Adrenal gland (tissue), 9 donors: ENCODE measurements at regions not wholly inside any gene's neighbourhood (a gene's known extent, or its start where the extent isn't known, plus 50 kb on each side); places are given as distances from the start of the nearest gene placed in this dataset.

Experiments used
- DNase-seq, 7 donors: peaks; one replicate each; pipeline ENCODE4 v3.0.0-alpha.2; 2019 to 2020
- H3K27ac ChIP-seq, 5 donors: fragments of 200-600 bp; sonication (generic) in 4 of 5; 1 replicate in 3 of 5; 2 replicates in 2 of 5; pipeline versions ENCODE4 v1.5.1 to v1.8.0; 2016 to 2020; ENCODE audit warnings: mild to moderate bottlenecking in 1 of 5
- H3K27me3 ChIP-seq: fragments of 200-600 bp; 2 replicates; pipeline ENCODE4 v1.8.0; 2021
- H3K36me3 ChIP-seq, 2 donors: fragments of 200-600 bp; replicated peaks in 1 of 2; 1 replicate in 1 of 2; 2 replicates in 1 of 2; pipeline versions ENCODE4 v1.5.1 to v1.8.0; 2018 to 2022
- H3K4me1 ChIP-seq, 2 donors: fragments of 200-600 bp; replicated peaks in 1 of 2; 1 replicate in 1 of 2; 2 replicates in 1 of 2; pipeline versions ENCODE4 v1.5.1 to v1.8.0; 2018 to 2021
- H3K4me3 ChIP-seq, 4 donors: fragments of 200-600 bp; sonication (generic) in 3 of 4; one replicate each; pipeline ENCODE4 v1.5.1; 2016 to 2018
- H3K9me3 ChIP-seq, 3 donors: fragments of 200-600 bp; sonication (generic) in 1 of 3; replicated peaks in 1 of 3; 1 replicate in 2 of 3; 2 replicates in 1 of 3; pipeline versions ENCODE4 v1.5.1 to v1.8.0; 2016 to 2021
- CTCF ChIP-seq, 6 experiments: fragments of 450-650 bp in 4 of 6; fragments of 200-600 bp in 2 of 6; sonication (generic) in 1 of 6; IDR thresholded peaks; 1 replicate in 5 of 6; 2 replicates in 1 of 6; pipeline versions ENCODE4 v1.5.1 to v1.8.0; 2016 to 2021; ENCODE audit warnings: antibody characterized with exemption in 6 of 6, mild to moderate bottlenecking in 2 of 6, moderate library complexity in 1 of 6
- POLR2A ChIP-seq, 2 donors: fragments of 450-650 bp; IDR thresholded peaks; one replicate each; pipeline ENCODE4 v1.6.1; 2017; ENCODE audit warnings: antibody characterized with exemption in 2 of 2, mild to moderate bottlenecking in 2 of 2, moderate library complexity in 1 of 2
- WGBS, 4 donors: extraction: QIAGEN DNeasy Blood & Tissue Kit in 2 of 4; methylation state at CpG; one replicate each; pipeline versions ENCODE4 v1.1.5 to v1.1.7; 2013 to 2017; 5-methylcytosine and 5-hydroxymethylcytosine counted together
- intact Hi-C, 2 donors: fragments of 100-400 bp; cut with DNase I; formaldehyde crosslinking; loops; one replicate each; pipeline versions ENCODE4 v1.14.1 to v1.15.0; 2022 to 2023
- donor health status: healthy with polysubstance abuse.
- donor health status: Bipolar disorder and iron deficiency.
- donor health status: DM: yes; HTN: yes; CAD: no.
- donor health status: DM: no; HTN: no; CAD: no.
- donor health status: DM: no; HTN: no; CAD: no.

GRCh38 chr5:109566361-109566760, 123.4 kb upstream of the MAN2A1 start:
- no peaks in the 10 kb centered on the region for H3K4me1 ChIP-seq
- no peak for TF ChIP-seq CTCF (IDR thresholded peaks at IDR 0.05)
- no peak for TF ChIP-seq POLR2A (IDR thresholded peaks at IDR 0.05)
- H3K27me3 ChIP-seq = no peaks in the 10 kb centered on the region
- intact Hi-C loops = no loop called here
- H3K27ac ChIP-seq = no peak overlapping the region
- 88 to 91% (median 90%) methylated on average over 2 of the region's 2 CpGs for WGBS, 4 donors
- no peaks in the 10 kb centered on the region for H3K36me3 ChIP-seq
- H3K4me3 ChIP-seq = no peak overlapping the region
- no peaks in the 10 kb centered on the region for H3K9me3 ChIP-seq
- DNase-seq = no peak

- WGBS, 4 donors = 73 to 85% (median 81%) methylated on average over 1 of the region's 1 CpG
- no peak for DNase-seq
- no peak overlapping the region for H3K27ac ChIP-seq
- no peaks in the 10 kb centered on the region for H3K36me3 ChIP-seq
- H3K27me3 ChIP-seq = no peaks in the 10 kb centered on the region
- H3K4me3 ChIP-seq = no peak overlapping the region
- H3K9me3 ChIP-seq = no peaks in the 10 kb centered on the region
- TF ChIP-seq CTCF (IDR thresholded peaks at IDR 0.05) = no peak
- TF ChIP-seq POLR2A (IDR thresholded peaks at IDR 0.05) = no peak
- H3K4me1 ChIP-seq = no peaks in the 10 kb centered on the region
- intact Hi-C loops = no loop called here
Measured at GRCh38 chr5:109563739-109564138, 126.0 kb upstream of the MAN2A1 start.

GRCh38 chr5:109563189-109563588, 126.5 kb upstream of the MAN2A1 start:
- Histone ChIP-seq H3K4me3 (no peak overlapping the region), H3K9me3 (no peaks in the 10 kb centered on the region), H3K36me3 (no peaks in the 10 kb centered on the region), H3K27me3 (no peaks in the 10 kb centered on the region), H3K4me1 (no peaks in the 10 kb centered on the region), H3K27ac (no peak overlapping the region)
- no peak for DNase-seq
- intact Hi-C loops = no loop called here
- 53 to 76% (median 71%) methylated on average over 1 of the region's 1 CpG for WGBS, 4 donors
- TF ChIP-seq POLR2A (IDR thresholded peaks at IDR 0.05) = no peak
- no peak for TF ChIP-seq CTCF (IDR thresholded peaks at IDR 0.05)

GRCh38 chr5:109562441-109562840, 127.3 kb upstream of the MAN2A1 start:
- Histone ChIP-seq H3K27ac (no peak overlapping the region), H3K36me3 (no peaks in the 10 kb centered on the region), H3K27me3 (no peaks in the 10 kb centered on the region), H3K4me3 (no peak overlapping the region), H3K9me3 (no peaks in the 10 kb centered on the region), H3K4me1 (no peaks in the 10 kb centered on the region)
- TF ChIP-seq POLR2A (IDR thresholded peaks at IDR 0.05) = no peak
- no peak for TF ChIP-seq CTCF (IDR thresholded peaks at IDR 0.05)
- intact Hi-C loops = no loop called here
- DNase-seq = no peak
- 73 to 80% (median 77%) methylated on average over 3 of the region's 3 CpGs for WGBS, 4 donors
